GM23248 (cell line): ENCODE measurements at regions not wholly inside any gene's neighbourhood (a gene's known extent, or its start where the extent isn't known, plus 50 kb on each side); places are given as distances from the start of the nearest gene placed in this dataset.

Experiments
- DNase-seq: peaks from one replicate; pipeline ENCODE4 v3.0.0-alpha.2; 2015
- H2AFZ ChIP-seq: fragments of 200-600 bp; sonication (generic); 2 replicates; pipeline ENCODE4 v1.6.1; 2016; ENCODE audit warnings: antibody characterized with exemption
- H3F3A ChIP-seq: fragments of 200-600 bp; sonication (generic); 2 replicates; pipeline ENCODE4 v1.6.1; 2016; ENCODE audit warnings: mild to moderate bottlenecking, antibody characterized with exemption, mixed run types; ENCODE audit not compliant: insufficient read depth
- H3K27ac ChIP-seq: fragments of 200-600 bp; sonication (generic); 2 replicates; pipeline ENCODE4 v1.5.1; 2016; ENCODE audit warnings: mild to moderate bottlenecking
- H3K27me3 ChIP-seq: fragments of 200-600 bp; sonication (generic); replicated peaks from 2 replicates; pipeline ENCODE4 v1.6.1; 2016; ENCODE audit warnings: mild to moderate bottlenecking; ENCODE audit not compliant: insufficient read depth
- H3K36me3 ChIP-seq: fragments of 200-600 bp; sonication (generic); 2 replicates; pipeline ENCODE4 v1.6.1; 2016; ENCODE audit warnings: low read depth, mild to moderate bottlenecking
- H3K4me1 ChIP-seq: fragments of 200-600 bp; sonication (generic); 2 replicates; pipeline ENCODE4 v1.6.1; 2016; ENCODE audit warnings: mild to moderate bottlenecking; ENCODE audit not compliant: insufficient read depth
- H3K4me2 ChIP-seq: fragments of 200-600 bp; sonication (generic); one replicate; pipeline ENCODE4 v1.6.1; 2016; ENCODE audit warnings: mild to moderate bottlenecking; ENCODE audit not compliant: unreplicated experiment
- H3K4me3 ChIP-seq: fragments of 200-600 bp; sonication (generic); 2 replicates; pipeline ENCODE4 v1.5.1; 2016; ENCODE audit warnings: mild to moderate bottlenecking
- H3K79me2 ChIP-seq: fragments of 200-600 bp; sonication (generic); 2 replicates; pipeline ENCODE4 v1.6.1; 2016; ENCODE audit warnings: mild to moderate bottlenecking; ENCODE audit not compliant: insufficient read depth
- H3K9ac ChIP-seq: fragments of 200-600 bp; sonication (generic); 2 replicates; pipeline ENCODE4 v1.6.1; 2016; ENCODE audit warnings: mild to moderate bottlenecking
- H3K9me2 ChIP-seq: fragments of 200-600 bp; sonication (generic); 2 replicates; pipeline ENCODE4 v1.6.1; 2016; ENCODE audit warnings: mixed run types, mild to moderate bottlenecking, moderate library complexity; ENCODE audit not compliant: insufficient read depth
- H3K9me3 ChIP-seq: fragments of 200-600 bp; sonication (generic); one replicate; pipeline ENCODE4 v1.6.1; 2017; ENCODE audit warnings: low read depth
- H4K20me1 ChIP-seq: fragments of 200-600 bp; sonication (generic); 2 replicates; pipeline ENCODE4 v1.6.0; 2016; ENCODE audit not compliant: insufficient read depth
- EZH2 ChIP-seq: fragments of 200-600 bp; sonication (generic); IDR thresholded peaks from 2 replicates; pipeline ENCODE4 v1.6.1; 2018; ENCODE audit warnings: antibody characterized with exemption, mild to moderate bottlenecking; ENCODE audit not compliant: insufficient read depth, poor library complexity, severe bottlenecking
- EZH2phosphoT487 ChIP-seq: fragments of 200-600 bp; sonication (generic); IDR thresholded peaks from 2 replicates; pipeline ENCODE4 v1.6.1; 2018; ENCODE audit warnings: antibody characterized with exemption, moderate library complexity, mild to moderate bottlenecking, low read depth; ENCODE audit not compliant: insufficient read depth
- WGBS, 2 experiments: methylation state at CpG; one replicate each; pipeline ENCODE4 v1.1.6; 2015 to 2017; ENCODE audit warnings: low lambda C conversion rate in 2 of 2, low coverage in 1 of 2; ENCODE audit errors: missing lambda C conversion rate in 2 of 2; 5-methylcytosine and 5-hydroxymethylcytosine counted together
- in situ Hi-C: fragments of 300-500 bp; cut with MboI; formaldehyde crosslinking; loops from 2 replicates; pipeline ENCODE4 v1.15.0; 2020

- no peak overlapping the region for H2AFZ ChIP-seq
- H3K27ac ChIP-seq = no peak overlapping the region
- H3K4me1 ChIP-seq = no peaks in the 10 kb centered on the region
- H3K9me3 ChIP-seq = no peaks in the 10 kb centered on the region
- no peaks in the 10 kb centered on the region for H3K36me3 ChIP-seq
- TF ChIP-seq EZH2 (no peak), EZH2phosphoT487 (no peak)
- no peaks in the 10 kb centered on the region for H3K79me2 ChIP-seq
- no peak for DNase-seq
- peaks cover 40% of the 10 kb centered on the region for H3K27me3 ChIP-seq
- H3K4me2 ChIP-seq = no peak overlapping the region
- in situ Hi-C loops = no loop called here
- H3K9ac ChIP-seq = no peak overlapping the region
- no peak overlapping the region for H3K4me3 ChIP-seq
- H4K20me1 ChIP-seq = no peaks in the 10 kb centered on the region
- 70 to 74% methylated on average over 2 of the region's 2 CpGs for WGBS, 2 experiments
- no peaks in the 10 kb centered on the region for H3F3A ChIP-seq
- H3K9me2 ChIP-seq = no peaks in the 10 kb centered on the region
Measured at GRCh38 chr12:113759135-113759534, 207.0 kb downstream of the RBM19 start.

- Histone ChIP-seq H3K4me1 (no peaks in the 10 kb centered on the region), H3K4me2 (no peak overlapping the region), H3K27me3 (peaks cover 35% of the 10 kb centered on the region), H3K79me2 (no peaks in the 10 kb centered on the region), H2AFZ (no peak overlapping the region), H3K9me2 (no peaks in the 10 kb centered on the region), H4K20me1 (no peaks in the 10 kb centered on the region), H3K4me3 (no peak overlapping the region), H3F3A (no peaks in the 10 kb centered on the region), H3K9me3 (no peaks in the 10 kb centered on the region), H3K27ac (no peak overlapping the region), H3K36me3 (no peaks in the 10 kb centered on the region), H3K9ac (no peak overlapping the region)
- WGBS, 2 experiments = 29 to 33% methylated on average over 6 of the region's 6 CpGs
- in situ Hi-C loops = no loop called here
- no peak for DNase-seq
- TF ChIP-seq EZH2 = no peak
- TF ChIP-seq EZH2phosphoT487 = no peak
Measured at GRCh38 chr12:113758165-113758924, 207.8 kb downstream of the RBM19 start.

- Histone ChIP-seq H2AFZ (no peak overlapping the region), H3K79me2 (no peaks in the 10 kb centered on the region), H3F3A (no peaks in the 10 kb centered on the region), H3K9me3 (no peaks in the 10 kb centered on the region), H3K27ac (no peak overlapping the region), H3K9ac (no peak overlapping the region), H4K20me1 (no peaks in the 10 kb centered on the region), H3K27me3 (peaks cover 26% of the 10 kb centered on the region), H3K4me1 (no peaks in the 10 kb centered on the region), H3K4me3 (no peak overlapping the region), H3K9me2 (no peaks in the 10 kb centered on the region), H3K4me2 (no peak overlapping the region), H3K36me3 (no peaks in the 10 kb centered on the region)
- TF ChIP-seq EZH2phosphoT487 (no peak), EZH2 (no peak)
- in situ Hi-C loops = no loop called here
- WGBS, 2 experiments = 15 to 21% methylated on average over 14 of the region's 14 CpGs
- no peak for DNase-seq
Measured at GRCh38 chr12:113757221-113758002, 208.7 kb downstream of the RBM19 start.

GRCh38 chr12:113756609-113757008 lies 209.5 kb downstream of the RBM19 start:
- Histone ChIP-seq H3K27me3 (peaks cover 21% of the 10 kb centered on the region), H3K36me3 (no peaks in the 10 kb centered on the region), H3K4me3 (no peak overlapping the region), H3F3A (no peaks in the 10 kb centered on the region), H3K27ac (no peak overlapping the region), H4K20me1 (no peaks in the 10 kb centered on the region), H3K4me1 (no peaks in the 10 kb centered on the region), H3K9ac (no peak overlapping the region), H3K9me3 (no peaks in the 10 kb centered on the region), H2AFZ (no peak overlapping the region), H3K9me2 (no peaks in the 10 kb centered on the region), H3K79me2 (no peaks in the 10 kb centered on the region), H3K4me2 (no peak overlapping the region)
- WGBS, 2 experiments = 25 to 32% methylated on average over 4 of the region's 4 CpGs
- no peak for TF ChIP-seq EZH2phosphoT487
- no peak for TF ChIP-seq EZH2
- DNase-seq = no peak
- in situ Hi-C loops = no loop called here
